Vagina (tissue), 2 donors: ENCODE measurements at regions not wholly inside any gene's neighbourhood (a gene's known extent, or its start where the extent isn't known, plus 50 kb on each side); places are given as distances from the start of the nearest gene placed in this dataset.

Experiments used
- POLR2A ChIP-seq, 2 donors: fragments of 450-650 bp; IDR thresholded peaks; one replicate each; pipeline ENCODE4 v1.6.1; 2017; ENCODE audit warnings: antibody characterized with exemption in 2 of 2, mild to moderate bottlenecking in 2 of 2, moderate library complexity in 2 of 2
- TF ChIP-seq, protein P1 (sequence below), 3 experiments: fragments of 450-650 bp in 2 of 3; fragments of 200-600 bp in 1 of 3; sonication (generic) in 1 of 3; IDR thresholded peaks; one replicate each; pipeline ENCODE4 v1.5.1; 2017 to 2019; ENCODE audit warnings: antibody characterized with exemption in 3 of 3, mild to moderate bottlenecking in 2 of 3, moderate library complexity in 2 of 3

DNA sequence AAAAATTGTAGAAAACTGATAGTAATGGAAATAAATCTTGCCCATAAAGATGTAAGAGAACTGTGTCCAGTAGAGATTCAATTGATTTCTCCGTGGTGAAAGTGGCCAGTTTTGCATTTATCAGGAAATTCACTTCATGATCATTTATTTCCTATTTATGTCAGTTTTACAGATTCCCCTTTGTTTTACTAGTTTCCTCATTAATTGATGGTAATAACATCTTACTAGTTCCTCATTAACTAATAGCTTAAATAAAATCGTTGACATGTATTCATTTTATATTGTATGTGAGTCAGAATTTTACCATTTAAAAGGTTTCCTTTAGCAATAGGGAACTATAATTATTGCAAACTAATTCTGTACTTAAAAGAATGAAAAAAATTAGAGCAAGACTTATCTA lies 99.8 kb upstream of the ADGRF1 start:
- TF ChIP-seq, protein P1, sequence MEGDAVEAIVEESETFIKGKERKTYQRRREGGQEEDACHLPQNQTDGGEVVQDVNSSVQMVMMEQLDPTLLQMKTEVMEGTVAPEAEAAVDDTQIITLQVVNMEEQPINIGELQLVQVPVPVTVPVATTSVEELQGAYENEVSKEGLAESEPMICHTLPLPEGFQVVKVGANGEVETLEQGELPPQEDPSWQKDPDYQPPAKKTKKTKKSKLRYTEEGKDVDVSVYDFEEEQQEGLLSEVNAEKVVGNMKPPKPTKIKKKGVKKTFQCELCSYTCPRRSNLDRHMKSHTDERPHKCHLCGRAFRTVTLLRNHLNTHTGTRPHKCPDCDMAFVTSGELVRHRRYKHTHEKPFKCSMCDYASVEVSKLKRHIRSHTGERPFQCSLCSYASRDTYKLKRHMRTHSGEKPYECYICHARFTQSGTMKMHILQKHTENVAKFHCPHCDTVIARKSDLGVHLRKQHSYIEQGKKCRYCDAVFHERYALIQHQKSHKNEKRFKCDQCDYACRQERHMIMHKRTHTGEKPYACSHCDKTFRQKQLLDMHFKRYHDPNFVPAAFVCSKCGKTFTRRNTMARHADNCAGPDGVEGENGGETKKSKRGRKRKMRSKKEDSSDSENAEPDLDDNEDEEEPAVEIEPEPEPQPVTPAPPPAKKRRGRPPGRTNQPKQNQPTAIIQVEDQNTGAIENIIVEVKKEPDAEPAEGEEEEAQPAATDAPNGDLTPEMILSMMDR (IDR thresholded peaks at IDR 0.05) = no peak
- TF ChIP-seq POLR2A (IDR thresholded peaks at IDR 0.05) = no peak
